Fibroblast of lung (primary cell): ENCODE measurements at regions not wholly inside any gene's neighbourhood (a gene's known extent, or its start where the extent isn't known, plus 50 kb on each side); places are given as distances from the start of the nearest gene placed in this dataset.

Source experiments
- DNase-seq, 2 donors: peaks; one replicate each; pipeline versions ENCODE4 v3.0.0 to v3.0.0-alpha.2; 2010; ENCODE audit warnings: low read depth in 2 of 2
- H2AFZ ChIP-seq: 2 replicates; pipeline ENCODE4 v1.5.1; 2012; ENCODE audit warnings: low read length, control low read depth, inconsistent platforms
- H3K27ac ChIP-seq: 2 replicates; pipeline ENCODE4 v1.5.1; 2011; ENCODE audit warnings: low read length, control low read depth; ENCODE audit not compliant: insufficient read depth
- H3K27me3 ChIP-seq: 2 replicates; pipeline ENCODE4 v1.5.1; 2011; ENCODE audit warnings: mild to moderate bottlenecking, low read length; ENCODE audit not compliant: control insufficient read depth, insufficient read depth
- H3K36me3 ChIP-seq: 2 replicates; pipeline ENCODE4 v1.5.1; 2011; ENCODE audit warnings: low read length; ENCODE audit not compliant: control insufficient read depth, insufficient read depth
- H3K4me1 ChIP-seq: 2 replicates; pipeline ENCODE4 v1.5.1; 2011; ENCODE audit warnings: low read length; ENCODE audit not compliant: control insufficient read depth, insufficient read depth; ENCODE audit errors: extremely low read depth
- H3K4me2 ChIP-seq: 2 replicates; pipeline ENCODE4 v1.5.1; 2011; ENCODE audit warnings: low read length, control low read depth; ENCODE audit not compliant: insufficient read depth; ENCODE audit errors: extremely low read depth
- H3K4me3 ChIP-seq, 4 experiments: fragments of 200-600 bp in 1 of 4; sonication (generic) in 1 of 4; replicated peaks in 1 of 4; 2 replicates each; pipeline ENCODE4 v1.5.1; 2011 to 2016; ENCODE audit warnings: low read length in 4 of 4, low read depth in 3 of 4, mild to moderate bottlenecking in 3 of 4, control low read depth in 2 of 4, inconsistent platforms in 1 of 4, mixed read lengths in 1 of 4; ENCODE audit not compliant: insufficient read depth in 1 of 4; ENCODE audit errors: control extremely low read depth in 1 of 4
- H3K79me2 ChIP-seq: 2 replicates; pipeline ENCODE4 v1.5.1; 2012; ENCODE audit warnings: mild to moderate bottlenecking, low read length, inconsistent platforms; ENCODE audit not compliant: control insufficient read depth, insufficient read depth
- H3K9ac ChIP-seq: 2 replicates; pipeline ENCODE4 v1.5.1; 2011; ENCODE audit warnings: mild to moderate bottlenecking, low read length, control low read depth; ENCODE audit not compliant: insufficient read depth
- H3K9me3 ChIP-seq: 2 replicates; pipeline ENCODE4 v1.5.1; 2012; ENCODE audit warnings: low read depth, low read length; ENCODE audit not compliant: control insufficient read depth, insufficient read depth
- H4K20me1 ChIP-seq: 2 replicates; pipeline ENCODE4 v1.5.1; 2011; ENCODE audit warnings: low read length; ENCODE audit not compliant: control insufficient read depth, insufficient read depth; ENCODE audit errors: extremely low read depth
- CTCF ChIP-seq, 2 donors: IDR thresholded peaks in 1 of 2; conservative IDR thresholded peaks in 1 of 2; 1 replicate in 1 of 2; 2 replicates in 1 of 2; pipeline ENCODE4 v1.5.1; 2011 to 2012; ENCODE audit warnings: low read length in 2 of 2, control low read depth in 1 of 2, inconsistent platforms in 1 of 2, low read depth in 1 of 2, mild to moderate bottlenecking in 1 of 2
- EZH2 ChIP-seq: IDR thresholded peaks from 2 replicates; pipeline ENCODE4 v1.5.1; 2012; ENCODE audit warnings: low read length, control low read depth, mild to moderate bottlenecking; ENCODE audit errors: missing control alignments

DNA sequence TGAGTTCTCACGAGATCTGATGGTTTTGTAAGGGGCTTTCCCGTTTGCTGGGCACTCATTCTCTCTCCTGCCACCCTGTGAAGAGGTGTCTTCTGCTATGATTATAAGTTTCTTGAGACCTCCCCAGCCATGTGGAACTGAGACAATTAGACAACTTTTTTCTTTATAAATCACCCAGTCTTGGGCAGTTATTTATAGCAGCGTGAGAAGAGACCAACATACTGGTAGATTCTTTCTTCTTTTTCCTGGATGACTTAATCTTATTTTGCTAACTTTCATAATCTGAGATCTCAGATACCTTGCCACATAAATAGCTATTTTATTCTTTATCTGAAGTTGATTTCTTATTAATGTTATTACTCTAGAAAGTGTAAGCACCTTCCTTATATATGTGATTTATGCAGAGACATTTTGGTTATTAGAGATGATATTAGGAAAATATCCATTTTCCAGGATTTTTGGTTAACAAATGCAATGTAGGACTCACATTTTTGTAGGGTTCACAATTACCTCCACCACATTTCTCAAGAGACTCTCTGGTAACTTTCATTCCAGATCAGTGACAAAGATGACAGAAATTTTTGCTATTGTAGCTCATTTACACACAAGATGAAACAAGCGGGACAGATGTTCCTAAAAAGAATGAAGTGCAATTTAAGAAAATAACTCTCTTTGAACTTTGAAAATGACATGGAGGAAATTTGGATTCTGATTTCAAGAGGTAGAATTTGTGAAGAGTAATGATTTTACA is 97.9 kb upstream of the RND3 start:
- H3K27ac ChIP-seq = no peak overlapping the region

DNA sequence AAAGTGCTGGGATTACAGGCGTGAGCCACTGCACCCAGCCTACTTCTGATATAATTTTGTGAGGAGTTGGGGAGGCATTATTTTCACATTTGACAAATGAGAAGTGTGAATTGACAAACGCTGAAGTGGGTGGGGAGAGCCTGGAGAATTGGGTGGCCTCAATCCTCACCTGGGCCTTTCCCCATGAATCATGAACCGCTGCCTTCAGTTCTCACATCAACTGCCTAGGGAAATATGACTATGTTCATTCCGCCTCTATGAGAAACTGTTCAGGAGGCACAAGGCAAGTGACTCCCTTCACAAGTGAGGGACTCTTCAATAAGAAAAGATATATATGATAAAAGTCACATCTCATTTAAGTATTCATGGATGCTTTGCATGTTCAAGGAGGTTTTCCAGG is 96.6 kb upstream of the RND3 start:
- no peak overlapping the region for H3K9ac ChIP-seq
- no peaks in the 10 kb centered on the region for H4K20me1 ChIP-seq
- H3K4me2 ChIP-seq = no peak overlapping the region
- H3K4me1 ChIP-seq = peaks cover 12% of the 10 kb centered on the region
- H2AFZ ChIP-seq = no peak overlapping the region
- H3K36me3 ChIP-seq = no peaks in the 10 kb centered on the region
- TF ChIP-seq CTCF (conservative IDR thresholded peaks at IDR 0.05 in 1 of 2, IDR thresholded peaks at IDR 0.05 in 1 of 2; ENCODE audit: low read depth in 1 of 2, low read length in 2 of 2) (no peak), EZH2 (no peak)
- H3K4me3 ChIP-seq = no peak overlapping the region
- no peaks in the 10 kb centered on the region for H3K79me2 ChIP-seq
- H3K27me3 ChIP-seq = no peaks in the 10 kb centered on the region
- no peaks in the 10 kb centered on the region for H3K9me3 ChIP-seq
- H3K27ac ChIP-seq = no peak overlapping the region
- DNase-seq = no peak

More for the DNA sequence above, 97.9 kb upstream of the RND3 start:
- no peak overlapping the region for H3K4me3 ChIP-seq
- H3K79me2 ChIP-seq = no peaks in the 10 kb centered on the region
- H3K9me3 ChIP-seq = no peaks in the 10 kb centered on the region
- peak in 1 of 2 donors; percentile 53 for DNase-seq
- TF ChIP-seq EZH2 = no peak
- TF ChIP-seq CTCF (conservative IDR thresholded peaks at IDR 0.05 in 1 of 2, IDR thresholded peaks at IDR 0.05 in 1 of 2; ENCODE audit: low read depth in 1 of 2, low read length in 2 of 2) = no peak
- H3K4me2 ChIP-seq = no peak overlapping the region
- no peaks in the 10 kb centered on the region for H3K27me3 ChIP-seq
- H2AFZ ChIP-seq = no peak overlapping the region
- H3K4me1 ChIP-seq = peaks cover 12% of the 10 kb centered on the region
- H4K20me1 ChIP-seq = no peaks in the 10 kb centered on the region
- H3K9ac ChIP-seq = no peak overlapping the region
- H3K36me3 ChIP-seq = no peaks in the 10 kb centered on the region

GRCh38 chr2:150581717-150582472 is 94.4 kb upstream of the RND3 start:
- Histone ChIP-seq H3K27me3 (no peaks in the 10 kb centered on the region), H3K9ac (no peak overlapping the region), H3K9me3 (no peaks in the 10 kb centered on the region), H3K4me3 (no peak overlapping the region), H4K20me1 (no peaks in the 10 kb centered on the region), H3K27ac (no peak overlapping the region), H3K4me2 (peak overlapping the region; percentile 26), H3K79me2 (no peaks in the 10 kb centered on the region), H2AFZ (peak overlapping the region; percentile 36), H3K4me1 (peaks cover 7% of the 10 kb centered on the region), H3K36me3 (no peaks in the 10 kb centered on the region)
- DNase-seq = peak in 1 of 2 donors; percentile 65
- TF ChIP-seq CTCF (conservative IDR thresholded peaks at IDR 0.05 in 1 of 2, IDR thresholded peaks at IDR 0.05 in 1 of 2; ENCODE audit: low read depth in 1 of 2, low read length in 2 of 2) = no peak
- TF ChIP-seq EZH2 = no peak
